Inflammatory macrophage treated with lipopolysaccharide for 1 hour (primary cell): ENCODE measurements at regions not wholly inside any gene's neighbourhood (a gene's known extent, or its start where the extent isn't known, plus 50 kb on each side); places are given as distances from the start of the nearest gene placed in this dataset.

ENCODE experiments used
- DNase-seq, 2 donors: peaks; one replicate each; pipeline ENCODE4 v3.0.0-alpha.2; 2020 to 2022

- DNase-seq: no peak
These were observed 523.2 kb upstream of the TENM4 start for GRCh38 chr11:79963856-79964645.

DNA sequence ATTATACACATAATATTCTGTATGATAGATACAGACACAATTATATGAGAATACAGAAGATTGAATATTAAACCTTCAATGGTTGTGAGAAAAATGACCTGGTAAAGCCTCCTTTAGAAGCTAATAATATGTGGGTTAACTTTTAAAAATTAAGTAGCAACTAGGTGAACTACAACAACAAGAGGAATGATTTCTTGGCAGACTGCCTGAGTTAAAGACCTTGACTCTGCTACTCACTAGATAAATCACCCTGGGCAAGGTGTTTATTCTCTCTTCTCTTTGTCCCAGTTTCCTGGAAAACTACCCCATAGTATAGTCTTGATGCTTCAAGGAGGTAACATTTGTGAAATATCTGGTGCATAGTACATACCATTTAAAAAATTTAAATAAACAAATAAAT lies 519.6 kb upstream of the TENM4 start:
- DNase-seq: no peak

DNA sequence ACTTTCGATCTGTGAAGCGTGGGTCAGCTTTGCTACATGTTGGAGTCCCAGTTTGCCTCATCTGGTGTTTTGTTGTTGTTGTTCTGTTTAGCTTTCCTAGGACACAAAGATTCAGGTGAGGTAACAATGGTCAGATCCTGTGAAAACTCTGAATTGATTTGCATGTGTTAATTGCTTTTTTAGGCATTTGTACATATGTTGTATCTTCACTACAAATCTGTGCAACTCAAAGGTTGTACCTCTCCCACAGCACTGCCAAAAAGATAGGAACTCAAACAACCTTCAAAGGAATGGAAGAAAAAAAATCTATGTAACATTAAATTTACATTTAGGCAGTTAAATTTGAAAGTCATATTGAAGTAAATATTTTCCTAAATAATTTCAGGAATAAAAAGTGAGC lies 518.5 kb upstream of the TENM4 start:
- DNase-seq: no peak

DNA sequence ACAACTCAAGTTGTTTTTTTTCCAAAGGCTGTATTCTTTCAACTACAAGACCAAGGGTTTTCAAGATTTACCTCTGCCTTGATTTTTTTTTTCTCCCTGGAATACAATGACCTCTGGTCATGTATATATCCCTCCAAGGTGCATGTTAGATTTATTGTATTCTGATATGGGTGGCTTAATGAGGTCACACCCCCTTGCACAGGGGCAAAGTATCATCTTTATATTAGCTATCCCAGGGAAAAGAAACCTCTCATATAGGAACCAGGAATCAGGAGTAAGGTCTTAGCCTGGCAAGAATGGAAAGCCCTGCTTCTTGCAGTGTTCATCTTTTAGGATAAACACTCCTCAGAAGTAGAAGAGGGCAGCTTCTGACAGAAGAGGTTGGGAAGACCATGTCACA lies 516.9 kb upstream of the TENM4 start:
- DNase-seq: no peak

DNA sequence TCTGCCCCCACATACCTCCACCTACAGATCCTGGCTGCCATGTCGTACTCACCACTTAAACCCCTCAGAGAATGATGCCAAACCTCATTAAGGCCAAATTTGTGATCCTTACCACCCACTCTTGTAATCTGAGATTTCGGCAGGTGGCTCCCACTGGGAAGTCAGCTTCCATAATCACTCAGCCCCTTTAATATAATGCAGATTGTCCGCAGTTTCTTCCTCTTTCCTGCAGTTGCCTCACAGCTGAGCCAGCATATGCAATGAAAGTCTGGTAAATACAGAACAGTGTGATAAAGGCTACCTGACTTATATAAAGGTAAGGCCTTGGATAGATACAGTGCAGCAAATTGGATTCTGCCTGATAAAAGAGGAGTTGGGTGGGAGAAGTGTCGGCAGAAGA lies 515.2 kb upstream of the TENM4 start:
- DNase-seq: no peak

DNA sequence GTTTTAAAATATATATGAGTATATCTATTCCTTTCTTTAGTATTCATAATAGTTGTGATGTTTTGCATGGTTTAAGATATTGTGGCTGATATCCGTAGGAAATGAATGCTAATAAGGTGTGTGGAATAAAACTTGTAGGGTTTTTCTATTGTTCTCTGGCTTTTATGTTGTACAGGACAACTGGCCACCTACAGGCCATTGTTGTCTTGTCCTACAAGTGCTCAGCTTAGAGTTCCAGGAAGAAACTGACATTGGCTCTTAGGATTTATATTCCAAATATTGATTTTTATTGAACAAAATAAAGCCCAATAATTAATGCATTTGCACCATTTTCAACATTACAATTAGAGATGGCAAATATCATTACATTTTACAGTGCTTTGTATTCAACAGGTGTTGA lies 512.8 kb upstream of the TENM4 start:
- no peak for DNase-seq

- no peak for DNase-seq
These were observed 509.9 kb upstream of the TENM4 start for GRCh38 chr11:79950741-79951140.

DNA sequence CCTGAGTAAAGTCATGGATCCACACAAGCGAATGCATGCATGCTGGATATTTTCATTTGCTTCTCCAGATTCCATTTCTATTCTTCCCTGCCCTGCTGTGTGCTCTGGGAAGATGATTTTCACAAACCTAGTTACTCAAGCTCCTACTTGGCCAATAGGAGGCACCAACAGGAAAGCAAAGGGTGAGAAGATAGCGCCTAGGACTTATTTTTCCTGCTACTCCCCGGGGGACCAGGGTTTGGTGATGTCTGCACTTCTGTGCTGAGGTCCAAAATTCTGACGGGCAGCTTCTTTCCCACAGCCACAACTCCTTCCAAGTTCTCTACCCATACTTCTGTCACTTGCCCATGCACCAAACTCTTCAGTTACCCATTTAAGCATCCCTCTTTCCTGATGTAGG lies 509.3 kb upstream of the TENM4 start:
- no peak for DNase-seq

DNA sequence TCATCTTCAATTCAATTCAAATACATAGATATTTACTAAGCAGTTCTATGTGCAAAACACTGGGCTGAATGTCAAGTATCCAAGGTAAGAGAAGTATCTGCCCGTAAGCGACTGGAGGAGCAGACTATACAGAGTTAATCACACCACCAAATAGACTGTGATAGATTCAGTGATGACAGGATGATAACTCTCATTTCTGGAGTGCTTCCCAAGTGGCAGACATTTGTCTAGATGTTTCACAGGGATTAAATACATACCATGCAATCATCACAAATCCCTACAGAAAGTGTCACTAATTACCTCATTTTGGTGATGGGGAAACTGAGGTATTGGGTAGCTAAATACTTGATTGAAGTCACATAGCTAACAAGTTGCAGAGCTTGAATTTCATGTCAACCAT lies 508.7 kb upstream of the TENM4 start:
- DNase-seq: no peak

GRCh38 chr11:79942646-79943045 lies 501.8 kb upstream of the TENM4 start:
- DNase-seq: no peak

- DNase-seq: no peak
These were observed 501.3 kb upstream of the TENM4 start for GRCh38 chr11:79942090-79942489.

DNA sequence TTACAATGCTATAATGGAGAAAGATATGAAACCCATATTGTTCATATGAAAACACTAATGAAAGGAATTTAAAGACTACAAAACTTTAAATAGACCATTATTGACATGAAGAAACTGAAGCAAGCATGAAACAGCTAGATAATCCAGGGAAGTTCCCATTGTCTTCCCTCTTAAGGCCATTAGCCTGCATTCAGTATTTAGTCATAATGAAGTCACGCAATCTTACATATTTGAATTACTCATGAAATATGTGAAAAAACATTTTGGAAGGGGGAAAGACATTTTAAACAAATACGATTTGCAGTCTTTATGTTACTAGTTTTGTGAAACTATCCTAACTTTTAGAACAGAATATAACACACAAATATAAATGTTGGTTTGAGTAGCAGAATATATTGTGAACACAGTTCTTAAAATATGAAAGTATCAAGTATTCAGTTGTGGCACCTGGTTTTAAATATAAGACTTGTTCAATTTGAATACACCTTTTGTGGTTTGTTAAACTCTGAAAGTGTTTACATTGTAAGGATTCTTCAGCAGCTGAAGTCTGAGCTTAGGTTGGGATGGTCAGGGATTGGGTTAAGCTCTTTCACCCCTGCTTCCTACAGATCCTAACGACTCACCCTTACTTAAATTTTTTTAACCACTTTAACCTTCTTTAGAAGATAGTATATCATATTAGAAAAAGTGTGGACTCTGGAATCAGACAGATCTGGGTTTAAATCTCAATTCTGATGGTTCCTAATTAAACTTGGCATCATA lies 500.3 kb upstream of the TENM4 start:
- no peak for DNase-seq

- no peak for DNase-seq
These were observed 499.3 kb upstream of the TENM4 start for GRCh38 chr11:79940165-79940564.

GRCh38 chr11:79939111-79939510 lies 498.3 kb upstream of the TENM4 start:
- DNase-seq: no peak

DNA sequence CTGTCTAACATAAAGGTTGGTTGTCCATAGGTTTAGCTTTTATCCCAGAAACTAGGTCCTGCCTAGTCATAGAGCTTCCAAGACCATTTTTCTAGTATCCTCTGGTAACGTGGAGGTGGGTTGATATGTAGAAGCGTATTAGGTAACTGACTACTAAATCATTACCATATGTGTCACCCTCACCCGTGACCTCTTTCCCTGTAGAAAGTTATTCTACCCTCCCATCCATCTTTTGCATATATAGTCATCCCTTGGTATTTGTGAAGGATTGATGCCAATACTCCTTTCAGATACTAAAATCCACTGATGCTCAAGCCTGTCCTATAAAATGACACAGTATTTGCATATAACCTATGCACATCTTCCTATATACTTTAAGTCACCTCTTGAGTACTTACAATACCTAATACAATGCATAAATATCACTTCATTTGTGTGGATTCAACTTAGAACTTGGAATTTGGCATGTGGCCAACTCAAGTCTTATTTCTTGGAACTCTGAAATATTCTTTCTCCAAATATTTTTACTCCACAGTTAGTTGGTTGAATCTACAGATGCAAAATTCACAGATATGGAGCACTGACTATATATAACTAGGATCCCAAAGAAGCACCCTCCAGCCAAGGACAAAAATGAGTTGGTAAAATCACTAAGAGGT lies 497.0 kb upstream of the TENM4 start:
- no peak for DNase-seq

- no peak for DNase-seq
These were observed 491.8 kb upstream of the TENM4 start for GRCh38 chr11:79932612-79933011.

DNA sequence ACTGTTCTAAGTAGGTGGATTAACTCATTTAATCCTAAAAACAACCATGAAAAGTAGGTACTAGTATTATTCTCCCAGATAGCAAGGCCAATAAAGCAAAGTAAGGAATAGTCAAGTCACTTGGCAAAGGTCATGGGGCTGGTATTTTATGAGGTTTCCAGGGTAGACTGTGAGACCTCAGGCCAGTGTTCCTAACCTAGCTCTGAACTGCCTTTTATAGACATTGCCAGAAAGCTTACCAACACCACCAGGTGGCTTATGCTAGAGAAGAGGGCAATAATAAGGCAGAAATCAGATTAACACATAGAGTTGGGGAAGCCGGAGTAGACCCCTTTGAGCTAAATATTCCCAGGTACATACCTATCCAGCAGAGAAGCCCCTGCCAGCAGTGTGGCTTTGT lies 490.9 kb upstream of the TENM4 start:
- no peak for DNase-seq

DNA sequence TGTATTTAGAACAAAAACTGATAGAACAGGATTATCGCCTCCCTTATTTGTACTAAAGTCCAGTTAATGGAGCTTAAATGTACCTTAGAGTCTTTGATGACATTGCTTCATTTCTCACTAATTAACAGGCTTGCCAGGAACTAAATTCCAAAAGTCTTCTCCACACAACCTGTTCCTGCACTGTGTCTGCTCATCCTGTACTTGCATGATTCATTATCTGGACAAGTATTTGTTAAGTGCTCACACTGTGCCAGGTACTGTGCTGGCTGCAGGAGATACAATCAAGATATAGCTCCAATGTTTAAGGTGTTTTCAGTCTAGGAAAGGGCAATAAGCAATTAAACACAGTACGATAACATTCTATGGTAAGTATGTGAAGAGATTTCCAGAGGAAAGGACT lies 485.9 kb upstream of the TENM4 start:
- DNase-seq: no peak

GRCh38 chr11:79925570-79925969 lies 484.7 kb upstream of the TENM4 start:
- no peak for DNase-seq

DNA sequence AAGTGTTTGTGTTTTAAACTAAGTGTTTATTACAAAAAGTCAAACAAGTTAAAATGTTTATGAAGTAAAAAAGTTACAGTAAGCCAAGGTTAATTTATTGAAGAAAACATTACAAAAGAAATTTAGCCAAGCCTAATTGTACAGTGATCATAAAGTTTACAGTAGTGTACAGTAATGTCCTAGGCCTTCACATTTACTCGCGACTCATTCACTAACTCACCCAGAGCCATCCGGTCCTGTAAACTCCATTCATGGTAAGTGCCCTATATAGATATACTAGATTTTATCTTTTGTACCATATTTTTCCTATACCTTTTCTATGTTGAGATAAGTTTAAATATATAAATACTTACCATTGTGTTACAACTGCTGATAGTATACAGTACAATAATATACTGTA lies 481.8 kb upstream of the TENM4 start:
- DNase-seq: no peak

GRCh38 chr11:79920480-79920879 lies 479.6 kb upstream of the TENM4 start:
- DNase-seq: no peak

- no peak for DNase-seq
These were observed 478.5 kb upstream of the TENM4 start for GRCh38 chr11:79919350-79919749.

GRCh38 chr11:79918846-79919245 lies 478.0 kb upstream of the TENM4 start:
- no peak for DNase-seq

- no peak for DNase-seq
These were observed 465.3 kb upstream of the TENM4 start for GRCh38 chr11:79906164-79906563.
